HEK293 (cell line): ENCODE measurements at regions not wholly inside any gene's neighbourhood (a gene's known extent, or its start where the extent isn't known, plus 50 kb on each side); places are given as distances from the start of the nearest gene placed in this dataset.

ENCODE experiments used
- CTCF ChIA-PET: fragments of 350-600 bp; formaldehyde crosslinking; extraction: SDS; loops from one replicate; lab custom pipeline; 2021; ENCODE audit warnings: antibody characterized with exemption; lab: Yijun Ruan, JAX
- POLR2A ChIA-PET: fragments of 300-600 bp; formaldehyde crosslinking; extraction: SDS; loops from one replicate; lab custom pipeline; 2020; ENCODE audit warnings: antibody characterized with exemption, inconsistent platforms; lab: Yijun Ruan, JAX
- H3K27ac ChIP-seq: fragments of 200-500 bp; sonication (Bioruptor generic); 2 replicates; pipeline ENCODE4 v1.5.1; 2014; ENCODE audit warnings: low read depth, low read length, control low read depth, inconsistent platforms; ENCODE audit errors: extremely low read depth
- H3K36me3 ChIP-seq, 2 experiments: fragments of 200-500 bp in 1 of 2; sonication (Bioruptor generic) in 1 of 2; 1 replicate in 1 of 2; 2 replicates in 1 of 2; pipeline ENCODE4 v1.5.1; 2014 to 2017; ENCODE audit warnings: inconsistent platforms in 2 of 2, low read length in 2 of 2; ENCODE audit not compliant: control insufficient read depth in 2 of 2, insufficient read depth in 1 of 2
- H3K4me1 ChIP-seq: fragments of 200-500 bp; sonication (Bioruptor generic); 2 replicates; pipeline ENCODE4 v1.5.1; 2014; ENCODE audit warnings: mild to moderate bottlenecking, low read length, inconsistent platforms; ENCODE audit not compliant: control insufficient read depth, insufficient read depth
- H3K4me3 ChIP-seq: 2 replicates; pipeline ENCODE4 v1.5.1; 2011; ENCODE audit warnings: low read depth, mild to moderate bottlenecking, control low read depth, low read length, moderate library complexity
- H3K9me3 ChIP-seq: fragments of 200-500 bp; sonication (Bioruptor generic); 2 replicates; pipeline ENCODE4 v1.5.1; 2014; ENCODE audit warnings: low read depth, low read length, inconsistent platforms; ENCODE audit not compliant: control insufficient read depth, insufficient read depth
- GLI4 ChIP-seq: fragments of 450-650 bp; formaldehyde crosslinking; IDR thresholded peaks from 2 replicates; pipeline ENCODE4 v1.5.1; 2016; ENCODE audit warnings: missing biosample characterization, missing genetic modification characterization
- GLIS1 ChIP-seq: fragments of 450-650 bp; formaldehyde crosslinking; IDR thresholded peaks from 2 replicates; pipeline ENCODE4 v1.5.1; 2016; ENCODE audit warnings: missing biosample characterization, missing genetic modification characterization
- IKZF3 ChIP-seq: fragments of 450-650 bp; IDR thresholded peaks from 2 replicates; pipeline ENCODE4 v1.5.0; 2018; ENCODE audit warnings: missing biosample characterization, mild to moderate bottlenecking, missing genetic modification characterization, moderate library complexity
- MZF1 ChIP-seq: fragments of 450-650 bp; formaldehyde crosslinking; IDR thresholded peaks from 2 replicates; pipeline ENCODE4 v1.5.1; 2017; ENCODE audit warnings: missing biosample characterization, missing genetic modification characterization, borderline replicate concordance
- OSR2 ChIP-seq: fragments of 450-650 bp; formaldehyde crosslinking; IDR thresholded peaks from 2 replicates; pipeline ENCODE4 v1.5.1; 2016; ENCODE audit warnings: missing biosample characterization, missing genetic modification characterization
- SCRT2 ChIP-seq: fragments of 450-650 bp; formaldehyde crosslinking; IDR thresholded peaks from 2 replicates; pipeline ENCODE4 v1.5.1; 2016; ENCODE audit warnings: missing biosample characterization, missing genetic modification characterization
- TCF7L2 ChIP-seq: IDR thresholded peaks from 2 replicates; pipeline ENCODE4 v1.6.1; 2011; ENCODE audit warnings: low read depth, mild to moderate bottlenecking, inconsistent platforms, low read length, moderate library complexity, borderline replicate concordance
- WT1 ChIP-seq: fragments of 450-650 bp; formaldehyde crosslinking; IDR thresholded peaks from 2 replicates; pipeline ENCODE4 v1.5.1; 2016; ENCODE audit warnings: missing biosample characterization, missing genetic modification characterization
- YY1 ChIP-seq: fragments of 450-650 bp; formaldehyde crosslinking; IDR thresholded peaks from 2 replicates; pipeline ENCODE4 v1.5.1; 2018; ENCODE audit warnings: missing biosample characterization, missing genetic modification characterization
- ZBTB1 ChIP-seq: fragments of 450-650 bp; formaldehyde crosslinking; IDR thresholded peaks from 2 replicates; pipeline ENCODE4 v1.5.1; 2016; ENCODE audit warnings: missing biosample characterization, missing genetic modification characterization
- ZBTB49 ChIP-seq: fragments of 450-650 bp; formaldehyde crosslinking; IDR thresholded peaks from 2 replicates; pipeline ENCODE4 v1.5.1; 2016; ENCODE audit warnings: missing biosample characterization, missing genetic modification characterization, low read depth
- ZEB2 ChIP-seq: fragments of 450-650 bp; formaldehyde crosslinking; IDR thresholded peaks from 2 replicates; pipeline ENCODE4 v1.5.1; 2016; ENCODE audit warnings: missing biosample characterization, missing genetic modification characterization
- ZFP3 ChIP-seq: fragments of 450-650 bp; formaldehyde crosslinking; IDR thresholded peaks from 2 replicates; pipeline ENCODE4 v1.5.1; 2016; ENCODE audit warnings: low read depth, missing biosample characterization, missing genetic modification characterization
- ZNF133 ChIP-seq: fragments of 450-650 bp; formaldehyde crosslinking; IDR thresholded peaks from 2 replicates; pipeline ENCODE4 v1.5.1; 2016; ENCODE audit warnings: missing biosample characterization, missing genetic modification characterization
- ZNF23 ChIP-seq: fragments of 450-650 bp; formaldehyde crosslinking; IDR thresholded peaks from 2 replicates; pipeline ENCODE4 v1.5.1; 2016; ENCODE audit warnings: missing biosample characterization, missing genetic modification characterization, borderline replicate concordance
- ZNF24 ChIP-seq: fragments of 450-650 bp; formaldehyde crosslinking; IDR thresholded peaks from 2 replicates; pipeline ENCODE4 v1.5.1; 2016; ENCODE audit warnings: missing biosample characterization, missing genetic modification characterization
- ZNF362 ChIP-seq: fragments of 450-650 bp; formaldehyde crosslinking; IDR thresholded peaks from 2 replicates; pipeline ENCODE4 v1.5.1; 2016; ENCODE audit warnings: missing biosample characterization, missing genetic modification characterization
- ZNF544 ChIP-seq: fragments of 450-650 bp; formaldehyde crosslinking; IDR thresholded peaks from 2 replicates; pipeline ENCODE4 v1.5.0; 2017; ENCODE audit warnings: missing biosample characterization, missing genetic modification characterization
- ZNF549 ChIP-seq: fragments of 450-650 bp; IDR thresholded peaks from 2 replicates; pipeline ENCODE4 v1.5.1; 2018; ENCODE audit warnings: missing biosample characterization, missing genetic modification characterization, mild to moderate bottlenecking, inconsistent platforms, moderate library complexity
- ZNF560 ChIP-seq: fragments of 450-650 bp; formaldehyde crosslinking; IDR thresholded peaks from 2 replicates; pipeline ENCODE4 v1.5.1; 2017; ENCODE audit warnings: missing biosample characterization, missing genetic modification characterization, borderline replicate concordance
- ZNF571 ChIP-seq: fragments of 450-650 bp; formaldehyde crosslinking; IDR thresholded peaks from 2 replicates; pipeline ENCODE4 v1.5.0; 2017; ENCODE audit warnings: missing biosample characterization, missing genetic modification characterization
- ZNF596 ChIP-seq: fragments of 450-650 bp; IDR thresholded peaks from 2 replicates; pipeline ENCODE4 v1.5.0; 2018; ENCODE audit warnings: missing biosample characterization, mild to moderate bottlenecking, missing genetic modification characterization, moderate library complexity
- ZNF791 ChIP-seq: fragments of 450-650 bp; formaldehyde crosslinking; IDR thresholded peaks from 2 replicates; pipeline ENCODE4 v1.5.1; 2016; ENCODE audit warnings: missing biosample characterization, missing genetic modification characterization
- ZNF837 ChIP-seq: fragments of 450-650 bp; formaldehyde crosslinking; IDR thresholded peaks from 2 replicates; pipeline ENCODE4 v1.5.1; 2016; ENCODE audit warnings: missing biosample characterization, missing genetic modification characterization
- ZNF843 ChIP-seq: fragments of 450-650 bp; formaldehyde crosslinking; IDR thresholded peaks from 2 replicates; pipeline ENCODE4 v1.5.1; 2016; ENCODE audit warnings: missing biosample characterization, missing genetic modification characterization
- ZXDB ChIP-seq: fragments of 450-650 bp; formaldehyde crosslinking; IDR thresholded peaks from 2 replicates; pipeline ENCODE4 v1.5.1; 2016; ENCODE audit warnings: missing biosample characterization, missing genetic modification characterization

GRCh38 chr1:81585371-81585770 lies 215.4 kb upstream of the ADGRL2 start:
- H3K36me3 ChIP-seq = no peaks in the 10 kb centered on the region
- POLR2A ChIA-PET = no interaction called here
- CTCF ChIA-PET = interaction anchor here (1.2 kb wide), 1 partner anchor 26 kb away, joined by 3 read pairs; no protein-coding TSS in a partner anchor
- H3K27ac ChIP-seq = no peak overlapping the region
- no peak for TF ChIP-seq ZNF791
- TF ChIP-seq ZNF23 = no peak
- no peak for TF ChIP-seq ZNF24
- no peak for TF ChIP-seq GLI4 (tag by site-specific recombination)
- TF ChIP-seq ZNF544 (tag by site-specific recombination) = no peak
- no peak for TF ChIP-seq ZFP3 (tag by site-specific recombination)
- no peak for TF ChIP-seq ZNF362 (tag by site-specific recombination)
- no peak for TF ChIP-seq YY1 (tag by site-specific recombination)
- TF ChIP-seq GLIS1 (tag by site-specific recombination) = no peak
- TF ChIP-seq ZNF571 (tag by site-specific recombination) = no peak
- TF ChIP-seq ZNF133 = no peak
- TF ChIP-seq ZEB2 (tag by site-specific recombination) = no peak
- TF ChIP-seq SCRT2 (tag by site-specific recombination) = no peak
- TF ChIP-seq, all 188 proteins: peak for 0
- H3K4me3 ChIP-seq = no peak overlapping the region
- H3K9me3 ChIP-seq = no peaks in the 10 kb centered on the region
- no peaks in the 10 kb centered on the region for H3K4me1 ChIP-seq

- CTCF ChIA-PET = interaction anchor here (0.7 kb wide), 1 partner anchor 107 kb away, joined by 3 read pairs; no protein-coding TSS in a partner anchor
- TF ChIP-seq ZBTB49 (tag by site-specific recombination) = no peak
- no peak for TF ChIP-seq ZNF544 (tag by site-specific recombination)
- TF ChIP-seq ZNF560 (tag by site-specific recombination) = no peak
- no peak for TF ChIP-seq ZNF837 (tag by site-specific recombination)
- TF ChIP-seq OSR2 = no peak
- no peaks in the 10 kb centered on the region for H3K9me3 ChIP-seq
- H3K4me3 ChIP-seq = no peak overlapping the region
- H3K27ac ChIP-seq = no peak overlapping the region
- POLR2A ChIA-PET = no interaction called here
- no peaks in the 10 kb centered on the region for H3K4me1 ChIP-seq
- no peaks in the 10 kb centered on the region for H3K36me3 ChIP-seq
Observed at GRCh38 chr1:81584398-81584797, 216.3 kb upstream of the ADGRL2 start.

- no peaks in the 10 kb centered on the region for H3K9me3 ChIP-seq
- H3K4me3 ChIP-seq = no peak overlapping the region
- TF ChIP-seq ZBTB1 (tag by site-specific recombination) (no peak), ZXDB (tag by site-specific recombination) (peak; percentile 22; the same call in 1 of the 2 replicates), ZNF596 (tag by site-specific recombination) (peak; percentile 13; the same call in 1 of the 2 replicates), ZNF843 (0 out of 2 replicates have a peak, but pooled peaks have one; percentile 36), WT1 (tag by site-specific recombination) (peak; percentile 81), ZNF549 (tag by site-specific recombination) (no peak), MZF1 (tag by site-specific recombination) (peak; percentile 51; the same call in 1 of the 2 replicates), IKZF3 (tag by site-specific recombination) (0 out of 2 replicates have a peak, but pooled peaks have one; percentile 38), TCF7L2 (peak; percentile 60; the same call in 1 of the 2 replicates), OSR2 (peak; percentile 40; the same call in 1 of the 2 replicates)
- TF ChIP-seq, all 188 proteins: peak for 8
- H3K4me1 ChIP-seq = no peaks in the 10 kb centered on the region
- ChIA-PET CTCF (interaction anchor here (0.6 kb wide), 2 partner anchors 314 to 783 kb away, joined by 4 read pairs; no protein-coding TSS in a partner anchor), POLR2A (no interaction called here)
- no peak overlapping the region for H3K27ac ChIP-seq
- no peaks in the 10 kb centered on the region for H3K36me3 ChIP-seq
Observed at GRCh38 chr1:81583878-81584277, 216.9 kb upstream of the ADGRL2 start.
